A673 (cell line): ENCODE measurements at regions not wholly inside any gene's neighbourhood (a gene's known extent, or its start where the extent isn't known, plus 50 kb on each side); places are given as distances from the start of the nearest gene placed in this dataset.

Source experiments
- BruUV-seq: library from RNA; stranded (reverse); fragments of 400-500 nt; replicated peaks from 2 replicates; lab custom pipeline; 2021; lab: Mats Ljungman, UMichigan
- CTCF ChIA-PET: fragments of 300-600 bp; sonication (Branson Sonifier 250); formaldehyde crosslinking; loops from one replicate; lab custom pipeline; 2022; ENCODE audit warnings: antibody characterized with exemption; lab: Charles Lee
- POLR2A ChIA-PET: fragments of 300-600 bp; sonication (Branson Sonifier 250); formaldehyde crosslinking; loops from one replicate; lab custom pipeline; 2022; ENCODE audit warnings: antibody characterized with exemption; ENCODE audit not compliant: low non-redundant PET; lab: Charles Lee
- DNase-seq: peaks from one replicate; pipeline ENCODE4 v3.0.0-alpha.2; 2015; ENCODE audit warnings: low spot score
- H3K27ac ChIP-seq: fragments of 200-600 bp; sonication (generic); 2 replicates; pipeline ENCODE4 v1.5.1; 2016; ENCODE audit warnings: mixed run types, low read depth, mild to moderate bottlenecking, mixed read lengths, antibody characterized with exemption, low read length; ENCODE audit not compliant: poor library complexity, severe bottlenecking
- H3K27me3 ChIP-seq: fragments of 200-600 bp; sonication (generic); replicated peaks from 2 replicates; pipeline ENCODE4 v1.6.1; 2017; ENCODE audit warnings: mixed run types, low read depth, mild to moderate bottlenecking, mixed read lengths, antibody characterized with exemption, low read length; ENCODE audit not compliant: insufficient read depth, poor library complexity
- H3K36me3 ChIP-seq: fragments of 200-600 bp; sonication (generic); 2 replicates; pipeline ENCODE4 v1.6.1; 2016; ENCODE audit warnings: mixed run types, mild to moderate bottlenecking, mixed read lengths, antibody characterized with exemption, low read length; ENCODE audit not compliant: insufficient read depth, poor library complexity, severe bottlenecking
- H3K4me1 ChIP-seq: fragments of 200-600 bp; sonication (generic); 2 replicates; pipeline ENCODE4 v1.6.1; 2017; ENCODE audit warnings: mixed run types, mild to moderate bottlenecking, mixed read lengths, antibody characterized with exemption, low read length; ENCODE audit not compliant: insufficient read depth, poor library complexity, severe bottlenecking
- H3K4me3 ChIP-seq: fragments of 200-600 bp; sonication (generic); 2 replicates; pipeline ENCODE4 v1.5.1; 2016; ENCODE audit warnings: low read depth, mixed run types, mild to moderate bottlenecking, mixed read lengths, low read length; ENCODE audit not compliant: poor library complexity, severe bottlenecking
- H3K9me3 ChIP-seq: fragments of 200-600 bp; sonication (generic); 2 replicates; pipeline ENCODE4 v1.6.1; 2016; ENCODE audit warnings: mixed run types, low read depth, mild to moderate bottlenecking, mixed read lengths, antibody characterized with exemption, low read length; ENCODE audit not compliant: poor library complexity, severe bottlenecking
- CTCF ChIP-seq: fragments of 300-800, 200-600 bp; sonication (generic); conservative IDR thresholded peaks from 2 replicates; pipeline ENCODE4 v1.5.1; 2017; ENCODE audit warnings: low read depth, mild to moderate bottlenecking, antibody characterized with exemption, low read length, moderate library complexity, mixed read lengths
- EZH2 ChIP-seq: fragments of 200-600 bp; sonication (generic); IDR thresholded peaks from 2 replicates; pipeline ENCODE4 v1.6.1; 2017; ENCODE audit warnings: borderline replicate concordance, low read depth, mild to moderate bottlenecking, mixed read lengths, antibody characterized with exemption, low read length; ENCODE audit not compliant: poor library complexity, severe bottlenecking
- intact Hi-C: fragments of 100-400 bp; cut with micrococcal nuclease; formaldehyde crosslinking; loops from one replicate; pipeline ENCODE4 v1.10.0; 2022; ENCODE audit not compliant: unreplicated experiment

GRCh38 chr7:12025246-12025645 lies 185.8 kb upstream of the TMEM106B start:
- Histone ChIP-seq H3K4me3 (no peak overlapping the region), H3K9me3 (no peaks in the 10 kb centered on the region), H3K27ac (no peak overlapping the region), H3K36me3 (no peaks in the 10 kb centered on the region), H3K4me1 (no peaks in the 10 kb centered on the region), H3K27me3 (no peaks in the 10 kb centered on the region)
- no peak for DNase-seq
- intact Hi-C loops: no loop called here
- CTCF ChIA-PET: no interaction called here
- no peak for TF ChIP-seq EZH2
- no peak for TF ChIP-seq CTCF
- BruUV-seq: no TSS peak
- POLR2A ChIA-PET: no interaction called here

DNA sequence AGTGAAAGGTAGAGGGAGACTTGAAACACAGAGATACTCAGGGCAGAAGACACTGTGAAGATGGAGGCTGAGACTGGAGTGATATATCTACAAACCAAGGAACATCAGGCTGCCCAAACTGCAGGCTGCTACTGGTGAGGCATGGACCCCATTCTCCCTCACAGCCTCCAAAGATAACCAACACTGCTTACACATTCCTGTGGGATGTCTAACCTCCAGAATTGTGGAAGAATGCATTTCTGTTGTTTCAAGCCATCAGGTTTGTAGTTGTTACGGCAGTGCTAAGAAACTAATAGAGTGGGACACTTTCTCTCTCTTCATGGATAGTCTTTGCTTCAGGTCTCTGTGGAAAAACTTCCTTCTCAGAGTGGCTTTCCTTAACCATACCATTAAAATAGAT lies 182.6 kb upstream of the TMEM106B start:
- no peak for DNase-seq
- H3K27ac ChIP-seq: no peak overlapping the region
- TF ChIP-seq EZH2: no peak
- TF ChIP-seq CTCF: no peak
- H3K4me3 ChIP-seq: no peak overlapping the region
- no peaks in the 10 kb centered on the region for H3K36me3 ChIP-seq
- BruUV-seq: no TSS peak
- no peaks in the 10 kb centered on the region for H3K27me3 ChIP-seq
- CTCF ChIA-PET: no interaction called here
- peaks cover 8% of the 10 kb centered on the region for H3K4me1 ChIP-seq
- H3K9me3 ChIP-seq: no peaks in the 10 kb centered on the region
- POLR2A ChIA-PET: no interaction called here
- intact Hi-C loops: no loop called here

- no peaks in the 10 kb centered on the region for H3K36me3 ChIP-seq
- H3K4me3 ChIP-seq: no peak overlapping the region
- BruUV-seq: no TSS peak
- no peak overlapping the region for H3K27ac ChIP-seq
- no peak for DNase-seq
- ChIA-PET CTCF (no interaction called here), POLR2A (no interaction called here)
- no peaks in the 10 kb centered on the region for H3K27me3 ChIP-seq
- H3K4me1 ChIP-seq: peaks cover 8% of the 10 kb centered on the region
- no peak for TF ChIP-seq CTCF
- no peak for TF ChIP-seq EZH2
- no peaks in the 10 kb centered on the region for H3K9me3 ChIP-seq
- intact Hi-C loops: no loop called here
These were observed 181.0 kb upstream of the TMEM106B start for GRCh38 chr7:12030116-12030515.
